ENCODE measurements at regions not wholly inside any gene's neighbourhood (a gene's known extent, or its start where the extent isn't known, plus 50 kb on each side); places are given as distances from the start of the nearest gene placed in this dataset.

- Histone ChIP-seq H3K27me3 (ENCODE audit: insufficient read depth) (no peaks in the 10 kb centered on the region), H3K4me2 (no peak overlapping the region), H3F3A (replicated peaks; ENCODE audit: low read depth) (no peaks in the 10 kb centered on the region), H3K79me2 (replicated peaks; ENCODE audit: insufficient read depth) (no peaks in the 10 kb centered on the region), H2AFZ (no peak overlapping the region), H4K20me1 (replicated peaks; ENCODE audit: insufficient read depth) (no peaks in the 10 kb centered on the region), H3K27ac (ENCODE audit: low read depth) (no peak overlapping the region), H3K36me3 (ENCODE audit: insufficient read depth) (no peaks in the 10 kb centered on the region), H3K4me3 (no peak overlapping the region), H3K9me2 (ENCODE audit: insufficient read depth) (no peaks in the 10 kb centered on the region), H3K4me1 (ENCODE audit: insufficient read depth) (no peaks in the 10 kb centered on the region)
- ATAC-seq = no peak
- Mint-ChIP-seq H3K27me3 (ENCODE audit: insufficient read depth, low read depth, poor library complexity) (no peaks in the 10 kb centered on the region), H3K4me1 (peaks cover 3% of the 10 kb centered on the region; the same call in 2 of the 3 replicates), H3K9me3 (peaks cover 11% of the 10 kb centered on the region; the same call in 2 of the 3 replicates), H3K27ac (no peak overlapping the region), H3K36me3 (ENCODE audit: low read depth) (peaks cover 1% of the 10 kb centered on the region; the same call in 1 of the 3 replicates), H3K4me3 (no peak overlapping the region)
- no peak for DNase-seq (ENCODE audit: low spot score)
- no peak for TF ChIP-seq ZNF462 (CRISPR knock-in tag; IDR thresholded peaks at IDR 0.05)
- TF ChIP-seq STAT1 (IDR thresholded peaks at IDR 0.05; ENCODE audit: unreplicated experiment) = no peak
- TF ChIP-seq ZNF331 (CRISPR knock-in tag; IDR thresholded peaks at IDR 0.05; ENCODE audit: low read depth) = no peak
- TF ChIP-seq REST (IDR thresholded peaks at IDR 0.05; ENCODE audit: unreplicated experiment) = no peak
- no peak for TF ChIP-seq CTCF (conservative IDR thresholded peaks at IDR 0.05; ENCODE audit: low read depth in 2 of 2)
- TF ChIP-seq ZNF114 (CRISPR knock-in tag; IDR thresholded peaks at IDR 0.05) = no peak
- TF ChIP-seq POLR2AphosphoS5 (IDR thresholded peaks at IDR 0.05; ENCODE audit: low read depth) = no peak
- no peak for TF ChIP-seq NANOG (IDR thresholded peaks at IDR 0.05; ENCODE audit: borderline replicate concordance)
These were observed 318.4 kb downstream of the AJAP1 start for GRCh38 chr1:4972761-4973320.
